H1 (cell line): ENCODE measurements at regions not wholly inside any gene's neighbourhood (a gene's known extent, or its start where the extent isn't known, plus 50 kb on each side); places are given as distances from the start of the nearest gene placed in this dataset.

ENCODE experiments used
- CTCF ChIA-PET: fragments of 300-600 bp; sonication (Branson Sonifier 250); formaldehyde crosslinking; loops from one replicate; lab custom pipeline; 2021; ENCODE audit not compliant: partially characterized antibody; lab: Charles Lee
- POLR2A ChIA-PET: fragments of 300-600 bp; sonication (Branson Sonifier 250); formaldehyde crosslinking; loops from one replicate; lab custom pipeline; 2021; ENCODE audit warnings: inconsistent platforms; ENCODE audit not compliant: partially characterized antibody; lab: Charles Lee
- DNase-seq, 2 experiments: peaks; one replicate each; pipeline versions ENCODE4 v3.0.0 to v3.0.0-alpha.2; 2010 to 2022; ENCODE audit warnings: low spot score in 2 of 2, low read depth in 1 of 2, mixed read lengths in 1 of 2
- FAIRE-seq: peaks from 2 replicates; lab custom pipeline; 2011; peaks lifted over from hg19 to GRCh38; lab: Jason Lieb, UNC
- H2AFZ ChIP-seq: 2 replicates; pipeline ENCODE4 v1.8.1; 2012; ENCODE audit warnings: low read length, inconsistent platforms
- H2AK5ac ChIP-seq: 2 replicates; pipeline ENCODE4 v1.6.1; 2013; ENCODE audit warnings: low read depth, low read length
- H2BK120ac ChIP-seq: replicated peaks from 2 replicates; pipeline ENCODE3; 2013; ENCODE audit warnings: low read depth, low read length, inconsistent platforms
- H2BK12ac ChIP-seq: 2 replicates; pipeline ENCODE4 v1.6.1; 2013; ENCODE audit warnings: low read depth, low read length
- H2BK15ac ChIP-seq: 2 replicates; pipeline ENCODE4 v1.6.1; 2013; ENCODE audit warnings: low read length
- H2BK20ac ChIP-seq: 2 replicates; pipeline ENCODE4 v1.6.1; 2013; ENCODE audit warnings: low read length
- H2BK5ac ChIP-seq: 2 replicates; pipeline ENCODE4 v1.6.1; 2013; ENCODE audit warnings: low read depth, low read length
- H3K14ac ChIP-seq: 2 replicates; pipeline ENCODE4 v1.6.1; 2013; ENCODE audit warnings: inconsistent platforms; ENCODE audit not compliant: insufficient read length
- H3K18ac ChIP-seq: 2 replicates; pipeline ENCODE4 v1.6.1; 2013; ENCODE audit warnings: low read length; ENCODE audit errors: extremely low read depth
- H3K23ac ChIP-seq: 2 replicates; pipeline ENCODE4 v1.6.1; 2013; ENCODE audit warnings: inconsistent platforms; ENCODE audit not compliant: insufficient read length
- H3K23me2 ChIP-seq: 2 replicates; pipeline ENCODE4 v1.6.1; 2013; ENCODE audit warnings: low read depth, low read length
- H3K27ac ChIP-seq: 2 replicates; pipeline ENCODE4 v1.6.1; 2011; ENCODE audit warnings: low read depth, low read length, inconsistent platforms
- H3K27me3 ChIP-seq, 4 experiments: replicated peaks in 1 of 4; 1 replicate in 1 of 4; 2 replicates in 3 of 4; pipeline versions ENCODE4 v1.6.1 to v1.8.1; 2011 to 2013; ENCODE audit warnings: low read length in 3 of 4, mild to moderate bottlenecking in 3 of 4, inconsistent platforms in 2 of 4, mixed read lengths in 2 of 4, moderate library complexity in 1 of 4; ENCODE audit not compliant: control insufficient read depth in 3 of 4, insufficient read depth in 3 of 4; ENCODE audit errors: extremely low read depth in 1 of 4
- H3K36me3 ChIP-seq, 4 experiments: 2 replicates each; pipeline versions ENCODE4 v1.6.1 to v1.8.1; 2011 to 2013; ENCODE audit warnings: mild to moderate bottlenecking in 4 of 4, low read length in 3 of 4, moderate library complexity in 2 of 4, control low read depth in 1 of 4, inconsistent platforms in 1 of 4; ENCODE audit not compliant: insufficient read depth in 4 of 4, control insufficient read depth in 2 of 4
- H3K4ac ChIP-seq: replicated peaks from 2 replicates; pipeline ENCODE3; 2013; ENCODE audit warnings: low read length, low read depth, mixed read lengths, inconsistent platforms; ENCODE audit not compliant: insufficient read length
- H3K4me1 ChIP-seq, 4 experiments: replicated peaks in 1 of 4; 1 replicate in 1 of 4; 2 replicates in 3 of 4; pipeline versions ENCODE4 v1.6.1 to v1.8.1; 2011 to 2013; ENCODE audit warnings: low read length in 3 of 4, inconsistent platforms in 2 of 4, mixed read lengths in 1 of 4; ENCODE audit not compliant: insufficient read depth in 4 of 4, control insufficient read depth in 3 of 4
- H3K4me2 ChIP-seq, 2 experiments: 2 replicates each; pipeline versions ENCODE4 v1.6.1 to v1.8.1; 2011 to 2013; ENCODE audit warnings: low read depth in 2 of 2, low read length in 2 of 2, control low read depth in 1 of 2, inconsistent platforms in 1 of 2, mild to moderate bottlenecking in 1 of 2; ENCODE audit not compliant: insufficient read depth in 1 of 2
- H3K4me3 ChIP-seq, 4 experiments: fragments of 200-600, 300-600 bp in 1 of 4; sonication (generic), shearing (Covaris generic), sonication (Bioruptor Twin) in 1 of 4; 2 replicates each; pipeline versions ENCODE4 v1.5.1 to v1.8.1; 2011 to 2016; ENCODE audit warnings: low read length in 4 of 4, low read depth in 3 of 4, control low read depth in 2 of 4, inconsistent platforms in 2 of 4, mild to moderate bottlenecking in 2 of 4, mixed read lengths in 1 of 4, moderate library complexity in 1 of 4; ENCODE audit not compliant: insufficient read depth in 2 of 4; ENCODE audit errors: extremely low read depth in 1 of 4
- H3K56ac ChIP-seq: replicated peaks from 2 replicates; pipeline ENCODE3; 2013; ENCODE audit warnings: low read depth, mild to moderate bottlenecking, mixed read lengths, low read length, inconsistent platforms; ENCODE audit not compliant: insufficient read length
- H3K79me1 ChIP-seq: 2 replicates; pipeline ENCODE4 v1.6.1; 2013; ENCODE audit warnings: low read depth, low read length, control low read depth
- H3K79me2 ChIP-seq, 2 experiments: 2 replicates each; pipeline versions ENCODE4 v1.6.1 to v1.8.1; 2012 to 2013; ENCODE audit warnings: low read length in 2 of 2, mild to moderate bottlenecking in 2 of 2, inconsistent platforms in 1 of 2; ENCODE audit not compliant: insufficient read depth in 2 of 2, control insufficient read depth in 1 of 2
- H3K9ac ChIP-seq, 4 experiments: replicated peaks in 1 of 4; 1 replicate in 1 of 4; 2 replicates in 3 of 4; pipeline versions ENCODE4 v1.6.1 to v1.8.1; 2011 to 2013; ENCODE audit warnings: low read depth in 3 of 4, low read length in 3 of 4, control low read depth in 2 of 4, mild to moderate bottlenecking in 2 of 4, moderate library complexity in 2 of 4, inconsistent platforms in 1 of 4; ENCODE audit errors: extremely low read depth in 1 of 4
- H3K9me3 ChIP-seq, 2 experiments: 2 replicates each; pipeline versions ENCODE4 v1.6.1 to v1.8.1; 2012 to 2013; ENCODE audit warnings: mild to moderate bottlenecking in 2 of 2, moderate library complexity in 2 of 2, control low read depth in 1 of 2, inconsistent platforms in 1 of 2, low read depth in 1 of 2, low read length in 1 of 2, mixed read lengths in 1 of 2; ENCODE audit not compliant: insufficient read depth in 2 of 2
- H4K20me1 ChIP-seq, 2 experiments: replicated peaks in 1 of 2; 2 replicates each; pipeline versions ENCODE3 to v1.8.1; 2011 to 2013; ENCODE audit warnings: inconsistent platforms in 2 of 2, low read length in 2 of 2, mild to moderate bottlenecking in 1 of 2; ENCODE audit not compliant: insufficient read depth in 2 of 2, control insufficient read depth in 1 of 2
- H4K5ac ChIP-seq: 2 replicates; pipeline ENCODE4 v1.6.1; 2013; ENCODE audit warnings: low read length, low read depth, mixed read lengths, inconsistent platforms; ENCODE audit not compliant: insufficient read length
- H4K8ac ChIP-seq: 2 replicates; pipeline ENCODE4 v1.8.0; 2013; ENCODE audit warnings: mild to moderate bottlenecking, moderate library complexity, low read length, inconsistent platforms; ENCODE audit not compliant: insufficient read depth; ENCODE audit errors: extremely low read depth
- H4K91ac ChIP-seq: replicated peaks from 2 replicates; pipeline ENCODE3; 2013; ENCODE audit warnings: low read length, mixed read lengths, inconsistent platforms; ENCODE audit not compliant: insufficient read length
- ASH2L ChIP-seq: fragments of 200-600, 300-600 bp; sonication (generic); IDR thresholded peaks from one replicate; pipeline ENCODE4 v1.7.1; 2017; ENCODE audit warnings: low read length
- BRCA1 ChIP-seq: IDR thresholded peaks from 2 replicates; pipeline ENCODE4 v1.6.1; 2012; ENCODE audit warnings: low read depth, low read length, improper control_type of control experiment
- CBX5 ChIP-seq: fragments of 300-800, 300-1000 bp; sonication (generic); IDR thresholded peaks from 2 replicates; pipeline ENCODE4 v1.7.1; 2016; ENCODE audit warnings: antibody characterized with exemption, low read length, low read depth
- CEBPB ChIP-seq: IDR thresholded peaks from 2 replicates; pipeline ENCODE4 v1.6.1; 2012; ENCODE audit warnings: low read depth, low read length
- EGR1 ChIP-seq: IDR thresholded peaks from 2 replicates; pipeline ENCODE4 v1.6.1; 2011; ENCODE audit warnings: low read depth, low read length, borderline replicate concordance
- EP300 ChIP-seq, 2 experiments: IDR thresholded peaks; 1 replicate in 1 of 2; 2 replicates in 1 of 2; pipeline ENCODE4 v1.6.1; 2011 to 2012; ENCODE audit warnings: low read depth in 2 of 2, low read length in 2 of 2, mild to moderate bottlenecking in 2 of 2, borderline replicate concordance in 1 of 2, inconsistent platforms in 1 of 2, moderate library complexity in 1 of 2
- FOSL1 ChIP-seq: IDR thresholded peaks from 2 replicates; pipeline ENCODE4 v1.6.1; 2011; ENCODE audit warnings: mild to moderate bottlenecking, low read depth, low read length, moderate library complexity; ENCODE audit not compliant: insufficient read depth
- RAD21 ChIP-seq, 2 experiments: IDR thresholded peaks in 1 of 2; conservative IDR thresholded peaks in 1 of 2; 2 replicates each; pipeline ENCODE4 v1.6.1; 2011; ENCODE audit warnings: low read depth in 2 of 2, low read length in 2 of 2, improper control_type of control experiment in 1 of 2, inconsistent platforms in 1 of 2, mild to moderate bottlenecking in 1 of 2, moderate library complexity in 1 of 2
- RNF2 ChIP-seq: fragments of 200-900, 300-1000 bp; sonication (generic); IDR thresholded peaks from 2 replicates; pipeline ENCODE4 v1.7.1; 2016; ENCODE audit warnings: borderline replicate concordance, low read depth, mild to moderate bottlenecking, antibody characterized with exemption, low read length; ENCODE audit not compliant: poor library complexity, severe bottlenecking; ENCODE audit errors: missing control alignments
- SIRT6 ChIP-seq: IDR thresholded peaks from one replicate; pipeline ENCODE4 v1.7.1; 2012; ENCODE audit warnings: low read length, inconsistent platforms
- SIX5 ChIP-seq: IDR thresholded peaks from 2 replicates; pipeline ENCODE4 v1.6.1; 2011; ENCODE audit warnings: mild to moderate bottlenecking, low read depth, low read length
- SP2 ChIP-seq: IDR thresholded peaks from 2 replicates; pipeline ENCODE4 v1.6.1; 2012; ENCODE audit warnings: mild to moderate bottlenecking, low read length, inconsistent platforms
- ZNF274 ChIP-seq: IDR thresholded peaks from 2 replicates; pipeline ENCODE4 v1.7.0; 2012; ENCODE audit warnings: low read length, borderline replicate concordance; ENCODE audit errors: extremely low read depth
- WGBS, 2 experiments: shearing (Covaris generic) in 1 of 2; methylation state at CpG; one replicate each; pipeline versions ENCODE4 v1.1.6 to v1.1.7; 2013 to 2015; ENCODE audit warnings: low lambda C conversion rate in 2 of 2, mixed read lengths in 2 of 2, inconsistent platforms in 1 of 2, low coverage in 1 of 2, missing lambda C conversion rate in 1 of 2; ENCODE audit not compliant: insufficient replicate concordance in 2 of 2, insufficient coverage in 1 of 2, insufficient read length in 1 of 2; ENCODE audit errors: extremely low coverage in 1 of 2, missing lambda C conversion rate in 1 of 2; 5-methylcytosine and 5-hydroxymethylcytosine counted together

DNA sequence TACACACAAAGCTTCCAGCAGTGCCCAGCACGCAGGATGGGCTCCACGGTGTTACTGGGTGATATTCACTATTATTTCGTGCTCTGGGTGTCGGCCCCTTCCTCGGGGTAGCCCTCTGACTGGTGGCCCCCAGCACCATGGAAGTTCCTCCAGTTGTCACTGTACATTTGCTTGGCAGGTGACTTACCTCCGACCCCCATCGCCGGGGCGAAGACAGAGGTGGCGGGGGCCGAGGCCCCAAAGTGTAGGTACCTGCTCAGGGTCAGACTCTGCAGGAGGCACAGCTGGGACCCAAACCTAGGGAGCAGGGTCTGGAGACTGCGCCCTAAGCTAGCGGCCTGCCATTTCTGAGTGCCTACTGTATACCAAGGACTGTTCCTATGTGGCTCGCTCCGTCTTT lies 98.9 kb downstream of the RFLNA start:
- H4K20me1 ChIP-seq = peaks cover 11 to 13% of the 10 kb centered on the region in 2 experiments
- H3K4me3 ChIP-seq = no peak overlapping the region
- no peak overlapping the region for H3K27ac ChIP-seq
- H3K23ac ChIP-seq = no peak overlapping the region
- H3K56ac ChIP-seq = no peak overlapping the region
- 95% methylated on average over 15 of the region's 15 CpGs; no CpG with 5 or more reads in 1 of the 2 experiments for WGBS, 2 experiments
- peaks cover 5 to 15% (median 8%) of the 10 kb centered on the region in 4 experiments; a peak in 5 of 8 replicates for H3K36me3 ChIP-seq
- H2BK5ac ChIP-seq = peak overlapping the region; percentile 44
- H3K4me2 ChIP-seq = no peak overlapping the region
- H2BK120ac ChIP-seq = no peak overlapping the region
- no peak overlapping the region for H2BK20ac ChIP-seq
- no peak overlapping the region for H4K5ac ChIP-seq
- H3K23me2 ChIP-seq = peaks cover 7% of the 10 kb centered on the region; the same call in 1 of the 2 replicates
- H3K4me1 ChIP-seq = peaks cover 0 to 20% (median 13%) of the 10 kb centered on the region in 4 experiments; a peak in 6 of 7 replicates
- H3K79me1 ChIP-seq = no peaks in the 10 kb centered on the region; the same call in 1 of the 2 replicates
- no peak overlapping the region for H2BK12ac ChIP-seq
- H2AFZ ChIP-seq = no peak overlapping the region
- POLR2A ChIA-PET = interaction anchor here (3.3 kb wide), 1 partner anchor 13 kb away, joined by 9 read pairs; no protein-coding TSS in a partner anchor
- H3K18ac ChIP-seq = no peak overlapping the region
- CTCF ChIA-PET = interaction anchor here (0.6 to 2.4 kb wide), 9 partner anchors 9 to 1611 kb away, joined by 3 to 12 read pairs (median 4); no protein-coding TSS in a partner anchor
- H4K91ac ChIP-seq = no peak overlapping the region
- H3K79me2 ChIP-seq = no peaks in the 10 kb centered on the region; a peak in 1 of 4 replicates
- no peaks in the 10 kb centered on the region for H3K27me3 ChIP-seq
- FAIRE-seq = no peak
- no peak overlapping the region for H3K4ac ChIP-seq
- DNase-seq = no peak
- no peak overlapping the region for H4K8ac ChIP-seq
- no peak overlapping the region for H2AK5ac ChIP-seq
- H3K9me3 ChIP-seq = no peaks in the 10 kb centered on the region
- H2BK15ac ChIP-seq = no peak overlapping the region
- H3K9ac ChIP-seq = no peak overlapping the region
- H3K14ac ChIP-seq = no peak overlapping the region
- TF ChIP-seq EP300 (IDR thresholded peaks at IDR 0.05; ENCODE audit: borderline replicate concordance in 1 of 2, low read depth in 2 of 2, low read length in 2 of 2) (no peak), SIX5 (no peak), RAD21 (IDR thresholded peaks at IDR 0.05 in 1 of 2, conservative IDR thresholded peaks at IDR 0.05 in 1 of 2; ENCODE audit: low read depth in 2 of 2, low read length in 2 of 2) (no peak), EGR1 (no peak), CEBPB (no peak), SIRT6 (no peak), ZNF274 (no peak), RNF2 (no peak), FOSL1 (no peak), SP2 (no peak), CBX5 (no peak), BRCA1 (no peak), ASH2L (no peak)
